H9 (cell line): ENCODE measurements at regions not wholly inside any gene's neighbourhood (a gene's known extent, or its start where the extent isn't known, plus 50 kb on each side); places are given as distances from the start of the nearest gene placed in this dataset.

Source experiments
- DNase-seq: peaks from one replicate; pipeline ENCODE4 v3.0.0-alpha.2; 2017
- H2AFZ ChIP-seq: one replicate; pipeline ENCODE4 v1.6.1; 2013; ENCODE audit warnings: mild to moderate bottlenecking, low read length, control low read depth, moderate library complexity
- H2AK5ac ChIP-seq: 2 replicates; pipeline ENCODE4 v1.6.1; 2013; ENCODE audit warnings: low read length, control low read depth, mixed read lengths; ENCODE audit not compliant: insufficient read length
- H2BK120ac ChIP-seq: one replicate; pipeline ENCODE4 v1.6.1; 2013; ENCODE audit warnings: low read depth, mild to moderate bottlenecking, low read length, control low read depth, inconsistent platforms; ENCODE audit not compliant: poor library complexity, severe bottlenecking
- H2BK12ac ChIP-seq: 2 replicates; pipeline ENCODE4 v1.6.1; 2013; ENCODE audit warnings: low read length, control low read depth, mixed read lengths, low read depth; ENCODE audit not compliant: insufficient read length
- H2BK15ac ChIP-seq: 2 replicates; pipeline ENCODE4 v1.6.1; 2013; ENCODE audit warnings: low read depth, low read length, control low read depth
- H2BK20ac ChIP-seq: one replicate; pipeline ENCODE4 v1.6.1; 2013; ENCODE audit warnings: low read depth, mild to moderate bottlenecking, low read length, control low read depth, inconsistent platforms; ENCODE audit not compliant: poor library complexity, severe bottlenecking
- H2BK5ac ChIP-seq: 2 replicates; pipeline ENCODE4 v1.6.1; 2013; ENCODE audit warnings: low read length, control low read depth, mixed read lengths; ENCODE audit not compliant: insufficient read length
- H3K14ac ChIP-seq: 2 replicates; pipeline ENCODE4 v1.6.1; 2013; ENCODE audit warnings: low read length, control low read depth; ENCODE audit not compliant: insufficient read depth
- H3K18ac ChIP-seq: 2 replicates; pipeline ENCODE4 v1.6.1; 2013; ENCODE audit warnings: low read depth, mild to moderate bottlenecking, mixed read lengths, low read length, control low read depth; ENCODE audit not compliant: insufficient read length
- H3K23ac ChIP-seq: 2 replicates; pipeline ENCODE4 v1.6.1; 2013; ENCODE audit warnings: low read length, control low read depth, mixed read lengths, low read depth; ENCODE audit not compliant: insufficient read length
- H3K23me2 ChIP-seq: 2 replicates; pipeline ENCODE4 v1.6.1; 2013; ENCODE audit warnings: low read depth, mild to moderate bottlenecking, mixed read lengths, low read length, control low read depth; ENCODE audit not compliant: insufficient read length, poor library complexity, severe bottlenecking
- H3K27ac ChIP-seq: 2 replicates; pipeline ENCODE4 v1.5.1; 2013; ENCODE audit warnings: low read length, control low read depth, mixed read lengths, low read depth; ENCODE audit not compliant: insufficient read length
- H3K27me3 ChIP-seq: 2 replicates; pipeline ENCODE4 v1.6.1; 2013; ENCODE audit warnings: low read length, control low read depth, inconsistent platforms; ENCODE audit not compliant: insufficient read depth
- H3K4ac ChIP-seq: 2 replicates; pipeline ENCODE4 v1.6.1; 2013; ENCODE audit warnings: low read depth, mild to moderate bottlenecking, control low read depth, inconsistent platforms, low read length, moderate library complexity
- H3K4me1 ChIP-seq: 2 replicates; pipeline ENCODE4 v1.6.1; 2013; ENCODE audit warnings: low read length, control low read depth, inconsistent platforms; ENCODE audit not compliant: insufficient read depth
- H3K4me2 ChIP-seq: 2 replicates; pipeline ENCODE4 v1.6.1; 2013; ENCODE audit warnings: low read length, control low read depth, mixed read lengths; ENCODE audit not compliant: insufficient read length, insufficient read depth
- H3K56ac ChIP-seq: 2 replicates; pipeline ENCODE4 v1.6.1; 2013; ENCODE audit warnings: low read depth, mild to moderate bottlenecking, mixed read lengths, low read length, control low read depth; ENCODE audit not compliant: insufficient read length
- H3K79me1 ChIP-seq: 2 replicates; pipeline ENCODE4 v1.6.1; 2013; ENCODE audit warnings: low read depth, mild to moderate bottlenecking, moderate library complexity, low read length, control low read depth, inconsistent platforms; ENCODE audit not compliant: insufficient read depth, poor library complexity, severe bottlenecking
- H3K79me2 ChIP-seq: 2 replicates; pipeline ENCODE4 v1.6.1; 2013; ENCODE audit warnings: low read length, control low read depth, inconsistent platforms; ENCODE audit not compliant: insufficient read depth
- H3K9ac ChIP-seq: 2 replicates; pipeline ENCODE4 v1.6.1; 2013; ENCODE audit warnings: low read length, control low read depth, mixed read lengths; ENCODE audit not compliant: insufficient read length; ENCODE audit errors: extremely low read depth
- H3K9me3 ChIP-seq: one replicate; pipeline ENCODE4 v1.6.1; 2013; ENCODE audit warnings: low read depth, low read length, inconsistent platforms; ENCODE audit not compliant: control insufficient read depth
- H3T11ph ChIP-seq: one replicate; pipeline ENCODE4 v1.6.1; 2013; ENCODE audit warnings: mild to moderate bottlenecking, low read length, control low read depth, inconsistent platforms
- H4K20me1 ChIP-seq: one replicate; pipeline ENCODE4 v1.6.1; 2013; ENCODE audit not compliant: control insufficient read depth, insufficient read length, insufficient read depth
- H4K5ac ChIP-seq: 2 replicates; pipeline ENCODE4 v1.6.1; 2013; ENCODE audit warnings: low read depth, mild to moderate bottlenecking, mixed read lengths, low read length, control low read depth; ENCODE audit not compliant: insufficient read length
- H4K8ac ChIP-seq: replicated peaks from 2 replicates; pipeline ENCODE4 v1.6.1; 2013; ENCODE audit warnings: low read length, control low read depth, mixed read lengths, low read depth; ENCODE audit not compliant: insufficient read length
- H4K91ac ChIP-seq: 2 replicates; pipeline ENCODE4 v1.6.1; 2013; ENCODE audit warnings: low read depth, mild to moderate bottlenecking, moderate library complexity, mixed read lengths, low read length, control low read depth; ENCODE audit not compliant: insufficient read length
- H3K27ac Mint-ChIP-seq, 3 experiments: 2 replicates in 2 of 3; 3 replicates in 1 of 3; pipeline ENCODE4 v1.8.0; 2020 to 2021; ENCODE audit warnings: mixed read lengths in 3 of 3, mild to moderate bottlenecking in 1 of 3, moderate library complexity in 1 of 3
- H3K27me3 Mint-ChIP-seq: 2 replicates; pipeline ENCODE4 v1.8.0; 2021; ENCODE audit warnings: low read depth, mild to moderate bottlenecking, moderate library complexity, mixed read lengths
- H3K36me3 Mint-ChIP-seq, 3 experiments: 2 replicates in 2 of 3; 3 replicates in 1 of 3; pipeline ENCODE4 v1.8.0; 2020 to 2021; ENCODE audit warnings: low read depth in 3 of 3, mixed read lengths in 3 of 3; ENCODE audit not compliant: insufficient read depth in 1 of 3
- H3K4me1 Mint-ChIP-seq, 2 experiments: 2 replicates each; pipeline ENCODE4 v1.8.0; 2020; ENCODE audit warnings: mixed read lengths in 2 of 2
- H3K4me3 Mint-ChIP-seq, 2 experiments: 2 replicates in 1 of 2; 3 replicates in 1 of 2; pipeline ENCODE4 v1.8.0; 2020 to 2021; ENCODE audit warnings: mild to moderate bottlenecking in 2 of 2, mixed read lengths in 2 of 2, moderate library complexity in 1 of 2
- H3K9me3 Mint-ChIP-seq, 2 experiments: 2 replicates in 1 of 2; 3 replicates in 1 of 2; pipeline ENCODE4 v1.8.0; 2020; ENCODE audit warnings: mild to moderate bottlenecking in 2 of 2, mixed read lengths in 2 of 2, moderate library complexity in 1 of 2
- CTCF ChIP-seq: fragments of 200-600 bp; sonication (generic); conservative IDR thresholded peaks from 3 replicates; pipeline ENCODE4 v1.8.0; 2021; ENCODE audit warnings: antibody characterized with exemption, mild to moderate bottlenecking

- H3K4me1 Mint-ChIP-seq, result peaks cover 7% of the 10 kb centered on the region in 2 experiments
- H3K23ac ChIP-seq, result no peak overlapping the region
- H3K36me3 Mint-ChIP-seq, result no peaks in the 10 kb centered on the region
Observed at GRCh38 chr1:221416723-221417122, 325.2 kb downstream of the DUSP10 start.

More at GRCh38 chr1:221416723-221417122, 325.2 kb downstream of the DUSP10 start:
- H2AK5ac ChIP-seq, result no peak overlapping the region
- no peak overlapping the region for H3K27ac ChIP-seq
- no peaks in the 10 kb centered on the region for H4K20me1 ChIP-seq
- H3K23me2 ChIP-seq, result no peaks in the 10 kb centered on the region
- H3K4me3 Mint-ChIP-seq, result no peak overlapping the region
- H3T11ph ChIP-seq, result no peak overlapping the region
- H3K27me3 Mint-ChIP-seq, result no peaks in the 10 kb centered on the region
- H2BK5ac ChIP-seq, result no peak overlapping the region
- no peaks in the 10 kb centered on the region for H3K27me3 ChIP-seq
- H3K79me2 ChIP-seq, result no peaks in the 10 kb centered on the region
- H2BK15ac ChIP-seq, result no peak overlapping the region
- H3K4ac ChIP-seq, result no peak overlapping the region
- no peaks in the 10 kb centered on the region for H3K79me1 ChIP-seq
- no peaks in the 10 kb centered on the region for H3K9me3 Mint-ChIP-seq
- H3K14ac ChIP-seq, result no peak overlapping the region
- H2BK12ac ChIP-seq, result no peak overlapping the region
- H2AFZ ChIP-seq, result no peak overlapping the region
- H3K4me1 ChIP-seq, result no peaks in the 10 kb centered on the region; the same call in 1 of the 2 replicates
- no peak overlapping the region for H3K56ac ChIP-seq
- TF ChIP-seq CTCF, result no peak
- no peak overlapping the region for H4K5ac ChIP-seq
- H3K9me3 ChIP-seq, result no peaks in the 10 kb centered on the region
- no peak for DNase-seq
- H3K9ac ChIP-seq, result no peak overlapping the region
- H4K91ac ChIP-seq, result no peak overlapping the region
- no peak overlapping the region for H3K4me2 ChIP-seq
- no peak overlapping the region for H2BK20ac ChIP-seq
- H3K18ac ChIP-seq, result no peak overlapping the region
- no peak overlapping the region for H3K27ac Mint-ChIP-seq
- no peak overlapping the region for H4K8ac ChIP-seq
- H2BK120ac ChIP-seq, result no peak overlapping the region
